PC-3 (cell line): ENCODE measurements at regions not wholly inside any gene's neighbourhood (a gene's known extent, or its start where the extent isn't known, plus 50 kb on each side); places are given as distances from the start of the nearest gene placed in this dataset.

Experiments used
- ATAC-seq: fragments of 200-7000 bp; cut with Tn5 transposase; 2 replicates; pipeline ENCODE4 v1.9.1; 2020; ENCODE audit warnings: mild to moderate bottlenecking, moderate library complexity
- BruUV-seq: library from RNA; stranded (reverse); fragments of 400-500 nt; replicated peaks from 2 replicates; lab custom pipeline; 2021; lab: Mats Ljungman, UMichigan
- CTCF ChIA-PET: fragments of 300-600 bp; sonication (Branson Sonifier 250); formaldehyde crosslinking; loops from one replicate; lab custom pipeline; 2022; ENCODE audit warnings: antibody characterized with exemption; lab: Charles Lee
- POLR2A ChIA-PET: fragments of 300-600 bp; sonication (Branson Sonifier 250); formaldehyde crosslinking; loops from one replicate; lab custom pipeline; 2022; ENCODE audit warnings: antibody characterized with exemption; ENCODE audit not compliant: unreplicated experiment; lab: Charles Lee
- DNase-seq: peaks from one replicate; pipeline ENCODE4 v3.0.0-alpha.2; 2015
- H2AFZ ChIP-seq: fragments of 300-600 bp; sonication (generic); 2 replicates; pipeline ENCODE4 v1.6.0; 2016; ENCODE audit warnings: antibody characterized with exemption, low read length
- H3F3A ChIP-seq: fragments of 300-600 bp; sonication (generic); one replicate; pipeline ENCODE4 v1.6.0; 2017; ENCODE audit warnings: antibody characterized with exemption, low read length, control low read depth, mild to moderate bottlenecking; ENCODE audit not compliant: unreplicated experiment
- H3K27ac ChIP-seq: fragments of 300-600 bp; sonication (generic); 2 replicates; pipeline ENCODE4 v1.5.1; 2016; ENCODE audit warnings: mild to moderate bottlenecking, low read length
- H3K27me3 ChIP-seq: fragments of 300-600 bp; sonication (generic); 2 replicates; pipeline ENCODE4 v1.6.1; 2016; ENCODE audit warnings: low read length, mixed read lengths
- H3K36me3 ChIP-seq: fragments of 300-600 bp; sonication (generic); 2 replicates; pipeline ENCODE4 v1.6.1; 2016; ENCODE audit warnings: low read depth, mixed run types, low read length, mixed read lengths
- H3K4me1 ChIP-seq: fragments of 300-600 bp; sonication (generic); 2 replicates; pipeline ENCODE4 v1.5.1; 2016; ENCODE audit warnings: low read length; ENCODE audit not compliant: insufficient read depth
- H3K4me2 ChIP-seq: fragments of 300-600 bp; sonication (generic); 2 replicates; pipeline ENCODE4 v1.6.0; 2016; ENCODE audit warnings: low read length
- H3K4me3 ChIP-seq: fragments of 300-600 bp; sonication (generic); 2 replicates; pipeline ENCODE4 v1.5.1; 2016; ENCODE audit warnings: mild to moderate bottlenecking, low read length, mixed read lengths
- H3K79me2 ChIP-seq: fragments of 300-600 bp; sonication (generic); 2 replicates; pipeline ENCODE4 v1.6.1; 2017; ENCODE audit warnings: low read length, mixed read lengths
- H3K9ac ChIP-seq: fragments of 300-600 bp; sonication (generic); 2 replicates; pipeline ENCODE4 v1.6.0; 2016; ENCODE audit warnings: mild to moderate bottlenecking, low read length
- H3K9me2 ChIP-seq: fragments of 300-600 bp; sonication (generic); replicated peaks from 2 replicates; pipeline ENCODE4 v1.6.1; 2016; ENCODE audit warnings: mixed run types, low read length, mixed read lengths
- H3K9me3 ChIP-seq: fragments of 300-600 bp; sonication (generic); 2 replicates; pipeline ENCODE4 v1.6.1; 2016; ENCODE audit warnings: low read length, mixed read lengths
- H4K20me1 ChIP-seq: fragments of 300-600 bp; sonication (generic); 2 replicates; pipeline ENCODE4 v1.6.1; 2016; ENCODE audit warnings: low read length, mixed read lengths
- EZH2 ChIP-seq: fragments of 300-600 bp; sonication (generic); IDR thresholded peaks from one replicate; pipeline ENCODE4 v1.6.1; 2017; ENCODE audit warnings: antibody characterized with exemption, mild to moderate bottlenecking, low read length; ENCODE audit not compliant: unreplicated experiment
- EZH2phosphoT487 ChIP-seq: fragments of 300-600 bp; sonication (generic); IDR thresholded peaks from 2 replicates; pipeline ENCODE4 v1.6.1; 2018; ENCODE audit warnings: mild to moderate bottlenecking, antibody characterized with exemption, low read length, borderline replicate concordance
- intact Hi-C: fragments of 100-400 bp; cut with micrococcal nuclease; formaldehyde crosslinking; loops from 2 replicates; pipeline ENCODE4 v1.9.0; 2023
- TF ChIP-seq, protein P1 (sequence below): fragments of 300-600 bp; sonication (generic); conservative IDR thresholded peaks from 2 replicates; pipeline ENCODE4 v1.5.1; 2017; ENCODE audit warnings: antibody characterized with exemption, low read depth, mild to moderate bottlenecking, low read length

DNA sequence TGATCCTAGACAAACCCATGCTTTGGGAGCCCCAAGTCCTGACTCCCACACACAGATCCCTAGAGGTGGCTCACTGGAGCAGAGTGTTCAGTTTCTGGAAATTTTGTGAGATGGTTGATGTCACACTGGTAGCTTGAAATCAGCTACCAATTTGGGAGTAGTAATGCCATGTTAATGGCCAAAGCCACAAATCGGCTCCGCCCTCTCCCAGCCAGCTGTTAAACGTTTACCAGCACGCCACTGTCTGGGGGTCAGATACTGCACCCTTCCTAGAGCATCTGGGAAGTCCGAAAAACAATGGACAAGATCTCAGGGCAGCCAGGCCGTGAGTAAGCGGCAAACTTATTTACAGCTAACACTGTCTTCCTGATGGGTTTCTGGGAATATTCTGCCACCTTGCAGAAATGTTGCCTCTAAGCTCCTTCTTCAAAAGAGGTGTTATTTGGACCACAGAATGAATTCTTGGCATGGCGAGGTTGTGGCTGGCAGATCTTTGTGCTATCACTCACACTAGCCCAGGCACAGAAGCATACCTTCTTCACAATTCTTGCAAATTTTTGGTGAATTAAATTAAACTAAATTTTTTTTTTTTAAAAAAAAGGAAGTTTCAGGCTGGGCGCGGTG, 60.2 kb upstream of the FZD7 start:
- no peak overlapping the region for H3K9ac ChIP-seq
- H3K9me2 ChIP-seq: no peaks in the 10 kb centered on the region
- no peaks in the 10 kb centered on the region for H3K9me3 ChIP-seq
- ChIA-PET CTCF (interaction anchor here (0.6 kb wide), 1 partner anchor 103 kb away, joined by 4 read pairs; no protein-coding TSS in a partner anchor), POLR2A (no interaction called here)
- H4K20me1 ChIP-seq: no peaks in the 10 kb centered on the region
- H3K36me3 ChIP-seq: no peaks in the 10 kb centered on the region
- no peak overlapping the region for H2AFZ ChIP-seq
- no peak overlapping the region for H3K27ac ChIP-seq
- no TSS peak for BruUV-seq
- DNase-seq (no peak), ATAC-seq (no peak)
- intact Hi-C loops: no loop called here
- H3K4me1 ChIP-seq: no peaks in the 10 kb centered on the region
- no peak overlapping the region for H3K4me2 ChIP-seq
- H3F3A ChIP-seq: no peaks in the 10 kb centered on the region
- no peak overlapping the region for H3K4me3 ChIP-seq
- H3K27me3 ChIP-seq: no peaks in the 10 kb centered on the region
- TF ChIP-seq EZH2 (no peak), EZH2phosphoT487 (no peak)
- TF ChIP-seq, protein P1, sequence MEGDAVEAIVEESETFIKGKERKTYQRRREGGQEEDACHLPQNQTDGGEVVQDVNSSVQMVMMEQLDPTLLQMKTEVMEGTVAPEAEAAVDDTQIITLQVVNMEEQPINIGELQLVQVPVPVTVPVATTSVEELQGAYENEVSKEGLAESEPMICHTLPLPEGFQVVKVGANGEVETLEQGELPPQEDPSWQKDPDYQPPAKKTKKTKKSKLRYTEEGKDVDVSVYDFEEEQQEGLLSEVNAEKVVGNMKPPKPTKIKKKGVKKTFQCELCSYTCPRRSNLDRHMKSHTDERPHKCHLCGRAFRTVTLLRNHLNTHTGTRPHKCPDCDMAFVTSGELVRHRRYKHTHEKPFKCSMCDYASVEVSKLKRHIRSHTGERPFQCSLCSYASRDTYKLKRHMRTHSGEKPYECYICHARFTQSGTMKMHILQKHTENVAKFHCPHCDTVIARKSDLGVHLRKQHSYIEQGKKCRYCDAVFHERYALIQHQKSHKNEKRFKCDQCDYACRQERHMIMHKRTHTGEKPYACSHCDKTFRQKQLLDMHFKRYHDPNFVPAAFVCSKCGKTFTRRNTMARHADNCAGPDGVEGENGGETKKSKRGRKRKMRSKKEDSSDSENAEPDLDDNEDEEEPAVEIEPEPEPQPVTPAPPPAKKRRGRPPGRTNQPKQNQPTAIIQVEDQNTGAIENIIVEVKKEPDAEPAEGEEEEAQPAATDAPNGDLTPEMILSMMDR: no peak
- no peaks in the 10 kb centered on the region for H3K79me2 ChIP-seq

GRCh38 chr2:201974171-201975100, 59.2 kb upstream of the FZD7 start:
- Histone ChIP-seq H3K36me3 (no peaks in the 10 kb centered on the region), H3K9me3 (no peaks in the 10 kb centered on the region), H3K4me2 (no peak overlapping the region), H4K20me1 (no peaks in the 10 kb centered on the region), H3K9ac (no peak overlapping the region), H3K27me3 (no peaks in the 10 kb centered on the region), H3K9me2 (no peaks in the 10 kb centered on the region), H3K4me1 (no peaks in the 10 kb centered on the region), H2AFZ (no peak overlapping the region), H3F3A (no peaks in the 10 kb centered on the region), H3K27ac (no peak overlapping the region), H3K4me3 (no peak overlapping the region), H3K79me2 (no peaks in the 10 kb centered on the region)
- ChIA-PET POLR2A (no interaction called here), CTCF (interaction anchor here (0.6 kb wide), 1 partner anchor 102 kb away, joined by 4 read pairs; no protein-coding TSS in a partner anchor)
- TF ChIP-seq, protein P1: no peak
- TF ChIP-seq EZH2phosphoT487: no peak
- no peak for TF ChIP-seq EZH2
- DNase-seq (no peak), ATAC-seq (no peak)
- no TSS peak for BruUV-seq
- intact Hi-C loops: no loop called here

- no peak overlapping the region for H3K27ac ChIP-seq
- no peaks in the 10 kb centered on the region for H3K27me3 ChIP-seq
- H3K9me3 ChIP-seq: no peaks in the 10 kb centered on the region
- H3K9ac ChIP-seq: no peak overlapping the region
- H3K79me2 ChIP-seq: no peaks in the 10 kb centered on the region
- no peak overlapping the region for H3K4me2 ChIP-seq
- TF ChIP-seq EZH2phosphoT487 (no peak), EZH2 (no peak)
- TF ChIP-seq, protein P1: no peak
- DNase-seq: no peak
- ChIA-PET POLR2A (no interaction called here), CTCF (no interaction called here)
- no peaks in the 10 kb centered on the region for H3K9me2 ChIP-seq
- H2AFZ ChIP-seq: no peak overlapping the region
- no TSS peak for BruUV-seq
- intact Hi-C loops: no loop called here
- no peaks in the 10 kb centered on the region for H3F3A ChIP-seq
- H3K4me1 ChIP-seq: no peaks in the 10 kb centered on the region
- H3K36me3 ChIP-seq: no peaks in the 10 kb centered on the region
- H4K20me1 ChIP-seq: no peaks in the 10 kb centered on the region
- no peak overlapping the region for H3K4me3 ChIP-seq
- ATAC-seq: no peak
These were observed 58.2 kb upstream of the FZD7 start for GRCh38 chr2:201975434-201975833.
